GM13977 (cell line): ENCODE measurements at regions not wholly inside any gene's neighbourhood (a gene's known extent, or its start where the extent isn't known, plus 50 kb on each side); places are given as distances from the start of the nearest gene placed in this dataset.
A peak's percentile ranks its signal among the peaks of the same experiment; 100 is the strongest.
"Not testable (repeated sequence)": the region's sequence is repeated elsewhere in the genome, so short reads cannot be mapped to it uniquely, and the experiment has no call there.

Experiments
- DNase-seq: peaks from one replicate; pipeline ENCODE4 v3.0.0; 2012; ENCODE audit warnings: low spot score
- CTCF ChIP-seq: IDR thresholded peaks from 2 replicates; pipeline ENCODE4 v1.5.1; 2012; ENCODE audit warnings: mild to moderate bottlenecking, control low read depth; ENCODE audit not compliant: insufficient read depth; ENCODE audit errors: extremely low read depth, missing control alignments
- in situ Hi-C: fragments of 300-500 bp; cut with MboI; formaldehyde crosslinking; loops from one replicate; pipeline ENCODE4 v1.12.0; 2022; ENCODE audit warnings: low sequenced_read_pairs, low pct_unique_long_range_greater_than_20kb, mixed read lengths, inconsistent platforms; ENCODE audit not compliant: unreplicated experiment

GRCh38 chr6:53428886-53429285, 80.1 kb upstream of the ELOVL5 start:
- no peak for TF ChIP-seq CTCF
- in situ Hi-C loops, result no loop called here
- DNase-seq, result no peak

GRCh38 chr6:53426667-53427270, 78.0 kb upstream of the ELOVL5 start:
- in situ Hi-C loops, result no loop called here
- DNase-seq, result peak; percentile 57
- no peak for TF ChIP-seq CTCF

- DNase-seq, result no peak
- in situ Hi-C loops, result no loop called here
- no peak for TF ChIP-seq CTCF
Measured at GRCh38 chr6:53426117-53426516, 77.4 kb upstream of the ELOVL5 start.

DNA sequence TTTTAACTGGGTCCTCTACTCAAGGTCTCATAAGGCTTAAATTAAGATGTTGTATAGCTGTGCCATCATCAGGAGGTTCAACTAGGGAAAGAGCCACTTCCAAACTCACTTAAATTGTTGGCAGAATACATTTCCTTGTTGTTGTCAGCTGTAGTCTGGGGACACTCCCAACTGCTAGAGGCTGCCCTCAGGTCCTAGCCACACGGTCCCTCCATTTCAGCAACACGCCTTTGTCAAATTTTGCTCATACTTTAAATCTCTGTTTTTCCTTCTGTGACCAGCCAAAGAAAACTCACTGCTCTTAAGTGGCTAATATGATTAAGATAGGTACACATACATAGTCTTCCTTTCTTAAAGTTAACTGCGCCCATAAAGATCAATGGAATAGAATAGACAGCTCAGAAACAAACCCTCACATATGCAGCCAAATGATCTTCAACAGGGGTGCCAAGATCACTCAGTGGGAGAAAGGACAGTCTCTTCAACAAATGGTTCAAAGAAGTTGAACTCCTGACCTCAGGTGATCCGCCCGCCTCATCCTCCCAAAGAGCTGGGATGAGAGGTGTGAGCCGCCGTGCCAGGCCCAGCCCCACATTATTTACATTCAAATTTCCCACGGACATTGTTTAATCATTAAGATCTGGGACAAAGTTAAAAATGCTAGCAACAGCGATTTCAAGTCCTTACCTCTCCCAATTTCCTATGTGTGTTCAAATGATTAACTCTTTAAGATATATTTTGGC, 76.4 kb upstream of the ELOVL5 start:
- DNase-seq, result no peak
- in situ Hi-C loops, result no loop called here

DNA sequence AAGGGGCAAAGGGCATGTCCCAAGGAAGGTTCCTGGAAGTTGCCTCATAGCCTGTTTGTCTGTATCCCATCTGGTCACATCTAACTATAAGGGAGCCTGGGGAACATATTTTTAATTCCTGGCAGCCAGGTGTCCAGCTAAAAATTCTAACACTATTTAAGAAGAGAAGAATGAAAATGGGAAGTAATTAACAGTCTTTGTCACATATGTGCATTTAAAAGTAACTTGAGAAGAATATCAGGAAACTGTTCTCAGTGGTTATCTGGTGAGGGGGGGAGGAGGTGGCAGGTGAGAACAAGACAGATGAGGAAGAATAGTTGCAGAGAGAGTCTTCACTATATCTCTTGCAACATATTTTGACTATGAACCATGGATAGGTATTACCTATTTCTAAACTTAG, 75.5 kb upstream of the ELOVL5 start:
- in situ Hi-C loops, result no loop called here
- no peak for DNase-seq

More for the DNA sequence above, 76.4 kb upstream of the ELOVL5 start:
- TF ChIP-seq CTCF, result no peak

DNA sequence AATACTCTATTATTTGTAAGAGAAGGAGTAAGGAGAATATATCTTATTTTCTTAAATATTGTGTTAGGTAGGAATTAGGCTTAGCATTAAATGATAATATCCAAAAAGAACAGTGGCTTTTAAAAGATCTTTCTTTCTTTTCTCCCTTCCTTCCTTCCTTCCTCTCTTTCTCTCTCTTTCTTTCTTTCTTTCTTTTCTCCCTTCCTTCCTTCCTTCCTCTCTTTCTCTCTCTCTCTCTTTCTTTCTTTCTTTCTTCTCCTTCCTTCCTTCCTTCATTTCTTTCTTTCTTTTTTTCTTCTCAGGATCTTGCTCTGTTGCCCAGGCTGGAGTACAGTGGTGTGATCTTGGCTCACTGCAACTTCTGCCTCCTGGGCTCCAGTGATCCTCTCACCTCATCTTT, 74.8 kb upstream of the ELOVL5 start:
- DNase-seq, in situ Hi-C loops: not testable (repeated sequence)

More for the DNA sequence above, 75.5 kb upstream of the ELOVL5 start:
- no peak for TF ChIP-seq CTCF

DNA sequence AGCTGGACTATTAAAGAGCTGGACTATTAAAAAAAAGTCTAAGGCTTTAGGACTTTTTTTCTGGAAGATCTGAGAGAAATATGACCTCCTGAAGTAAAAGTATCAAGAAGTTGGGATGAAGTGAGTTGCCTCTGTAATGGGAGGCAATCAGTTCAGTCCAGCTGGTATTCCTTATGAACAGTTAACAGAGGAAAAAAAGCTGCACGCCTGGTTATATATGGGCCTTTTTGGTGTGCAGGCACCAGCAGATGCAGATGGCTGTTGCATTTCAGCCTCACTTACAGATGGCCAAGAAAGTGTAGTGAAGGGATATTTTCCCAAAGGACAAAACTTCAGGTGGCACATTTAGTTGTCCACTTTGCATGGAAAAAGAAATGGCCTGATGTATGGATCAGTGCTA, 70.3 kb upstream of the ELOVL5 start:
- no peak for TF ChIP-seq CTCF
- in situ Hi-C loops, result loop anchor here (10.0 kb wide), 1 partner anchor 244 kb away; no protein-coding TSS in a partner anchor
- no peak for DNase-seq
